Natural killer cell treated with Interleukin-12 subunit alpha and Interleukin-12 subunit beta and Interleukin-15 and Interleukin-18, amount 100 ng/mL, for 72 hours (primary cell): ENCODE measurements at regions not wholly inside any gene's neighbourhood (a gene's known extent, or its start where the extent isn't known, plus 50 kb on each side); places are given as distances from the start of the nearest gene placed in this dataset.

ENCODE experiments used
- ATAC-seq, 2 donors: fragments of 150-1000 bp; cut with Tn5 transposase in 1 of 2; sonication (Bioruptor Pico), chemical (Tn5 transposase) in 1 of 2; 2 replicates each; pipeline ENCODE4 v1.10.0; 2021
- DNase-seq: peaks from one replicate; pipeline ENCODE4 v3.0.0; 2022; ENCODE audit warnings: low spot score
- H3K27ac Mint-ChIP-seq, 2 donors: 1 replicate in 1 of 2; 2 replicates in 1 of 2; pipeline ENCODE4 v1.8.0; 2022; ENCODE audit warnings: mixed read lengths in 2 of 2, mild to moderate bottlenecking in 1 of 2, moderate library complexity in 1 of 2
- H3K27me3 Mint-ChIP-seq, 2 donors: 1 replicate in 1 of 2; 2 replicates in 1 of 2; pipeline ENCODE4 v1.8.0; 2022; ENCODE audit warnings: mixed read lengths in 2 of 2
- H3K36me3 Mint-ChIP-seq: one replicate; pipeline ENCODE4 v1.8.0; 2022; ENCODE audit warnings: mixed read lengths
- H3K4me1 Mint-ChIP-seq, 2 donors: 1 replicate in 1 of 2; 2 replicates in 1 of 2; pipeline ENCODE4 v1.8.0; 2022; ENCODE audit warnings: low read depth in 2 of 2, mixed read lengths in 2 of 2, mild to moderate bottlenecking in 1 of 2
- H3K4me3 Mint-ChIP-seq: one replicate; pipeline ENCODE4 v1.8.0; 2022; ENCODE audit warnings: mixed read lengths
- H3K9me3 Mint-ChIP-seq: 2 replicates; pipeline ENCODE4 v1.8.0; 2022; ENCODE audit warnings: mixed read lengths

GRCh38 chr1:34396042-34396441, 219.3 kb downstream of the C1orf94 start:
- ATAC-seq (no peak), DNase-seq (no peak)
- H3K36me3 Mint-ChIP-seq, result peaks cover 3% of the 10 kb centered on the region

GRCh38 chr1:34398241-34398915, 221.7 kb downstream of the C1orf94 start:
- Mint-ChIP-seq H3K9me3 (no peaks in the 10 kb centered on the region), H3K4me3 (no peak overlapping the region), H3K4me1 (no peaks in the 10 kb centered on the region), H3K27me3 (peaks cover 10 to 20% of the 10 kb centered on the region in 2 donors), H3K36me3 (no peaks in the 10 kb centered on the region), H3K27ac (no peak overlapping the region)
- ATAC-seq, result no peak
- no peak for DNase-seq

More at GRCh38 chr1:34396042-34396441, 219.3 kb downstream of the C1orf94 start:
- Mint-ChIP-seq H3K27ac (no peak overlapping the region), H3K4me3 (no peak overlapping the region), H3K4me1 (no peaks in the 10 kb centered on the region), H3K9me3 (no peaks in the 10 kb centered on the region), H3K27me3 (peaks cover 18 to 36% of the 10 kb centered on the region in 2 donors)

GRCh38 chr1:34398916-34399275, 222.2 kb downstream of the C1orf94 start:
- Mint-ChIP-seq H3K27me3 (peaks cover 10 to 22% of the 10 kb centered on the region in 2 donors), H3K4me3 (no peak overlapping the region)
- no peak for ATAC-seq

GRCh38 chr1:34400675-34401074, 224.0 kb downstream of the C1orf94 start:
- H3K4me3 Mint-ChIP-seq, result no peak overlapping the region
- ATAC-seq (no peak), DNase-seq (no peak)
- no peaks in the 10 kb centered on the region for H3K4me1 Mint-ChIP-seq
- H3K36me3 Mint-ChIP-seq, result no peaks in the 10 kb centered on the region
- peaks cover 14 to 27% of the 10 kb centered on the region in 2 donors for H3K27me3 Mint-ChIP-seq
- no peaks in the 10 kb centered on the region for H3K9me3 Mint-ChIP-seq
- no peak overlapping the region for H3K27ac Mint-ChIP-seq

More at GRCh38 chr1:34398916-34399275, 222.2 kb downstream of the C1orf94 start:
- Mint-ChIP-seq H3K36me3 (no peaks in the 10 kb centered on the region), H3K27ac (no peak overlapping the region), H3K4me1 (no peaks in the 10 kb centered on the region), H3K9me3 (no peaks in the 10 kb centered on the region)
- DNase-seq, result no peak

- Mint-ChIP-seq H3K36me3 (no peaks in the 10 kb centered on the region), H3K4me3 (no peak overlapping the region), H3K9me3 (no peaks in the 10 kb centered on the region), H3K4me1 (no peaks in the 10 kb centered on the region), H3K27ac (no peak overlapping the region), H3K27me3 (peaks cover 17% of the 10 kb centered on the region in 2 donors)
- DNase-seq (no peak), ATAC-seq (no peak)
Measured at GRCh38 chr1:34403156-34403555, 226.4 kb downstream of the C1orf94 start.

GRCh38 chr1:34404804-34405203, 228.1 kb downstream of the C1orf94 start:
- no peaks in the 10 kb centered on the region for H3K9me3 Mint-ChIP-seq
- H3K36me3 Mint-ChIP-seq, result no peaks in the 10 kb centered on the region
- H3K27me3 Mint-ChIP-seq, result peaks cover 17 to 26% of the 10 kb centered on the region in 2 donors
- DNase-seq (no peak), ATAC-seq (no peak)
- no peak overlapping the region for H3K27ac Mint-ChIP-seq
- no peaks in the 10 kb centered on the region for H3K4me1 Mint-ChIP-seq
- no peak overlapping the region for H3K4me3 Mint-ChIP-seq

GRCh38 chr1:34405266-34405959, 228.7 kb downstream of the C1orf94 start:
- peaks cover 15 to 21% of the 10 kb centered on the region in 2 donors for H3K27me3 Mint-ChIP-seq
- ATAC-seq (no peak), DNase-seq (no peak)
- H3K36me3 Mint-ChIP-seq, result no peaks in the 10 kb centered on the region
- no peaks in the 10 kb centered on the region for H3K4me1 Mint-ChIP-seq
- no peak overlapping the region for H3K4me3 Mint-ChIP-seq
- no peaks in the 10 kb centered on the region for H3K9me3 Mint-ChIP-seq
- H3K27ac Mint-ChIP-seq, result no peak overlapping the region

- H3K4me3 Mint-ChIP-seq, result no peak overlapping the region
- no peaks in the 10 kb centered on the region for H3K4me1 Mint-ChIP-seq
- H3K27ac Mint-ChIP-seq, result no peak overlapping the region
- H3K27me3 Mint-ChIP-seq, result peaks cover 13 to 18% of the 10 kb centered on the region in 2 donors
- H3K9me3 Mint-ChIP-seq, result no peaks in the 10 kb centered on the region
- ATAC-seq (no peak), DNase-seq (no peak)
- H3K36me3 Mint-ChIP-seq, result no peaks in the 10 kb centered on the region
Measured at GRCh38 chr1:34406377-34406776, 229.7 kb downstream of the C1orf94 start.

GRCh38 chr1:34406833-34407539, 230.3 kb downstream of the C1orf94 start:
- no peak overlapping the region for H3K4me3 Mint-ChIP-seq
- no peaks in the 10 kb centered on the region for H3K36me3 Mint-ChIP-seq
- no peaks in the 10 kb centered on the region for H3K9me3 Mint-ChIP-seq
- ATAC-seq (no peak), DNase-seq (no peak)
- peaks cover 13 to 18% of the 10 kb centered on the region in 2 donors for H3K27me3 Mint-ChIP-seq
- no peaks in the 10 kb centered on the region for H3K4me1 Mint-ChIP-seq
- H3K27ac Mint-ChIP-seq, result no peak overlapping the region

- no peaks in the 10 kb centered on the region for H3K4me1 Mint-ChIP-seq
- no peaks in the 10 kb centered on the region for H3K9me3 Mint-ChIP-seq
- no peaks in the 10 kb centered on the region for H3K36me3 Mint-ChIP-seq
- no peak overlapping the region for H3K4me3 Mint-ChIP-seq
- ATAC-seq (no peak), DNase-seq (no peak)
- H3K27me3 Mint-ChIP-seq, result peaks cover 13 to 18% of the 10 kb centered on the region in 2 donors
- H3K27ac Mint-ChIP-seq, result no peak overlapping the region
Measured at GRCh38 chr1:34408011-34408410, 231.3 kb downstream of the C1orf94 start.

- Mint-ChIP-seq H3K27me3 (peaks cover 11% of the 10 kb centered on the region in 2 donors), H3K27ac (no peak overlapping the region), H3K9me3 (no peaks in the 10 kb centered on the region), H3K4me1 (no peaks in the 10 kb centered on the region), H3K36me3 (no peaks in the 10 kb centered on the region), H3K4me3 (no peak overlapping the region)
- DNase-seq (no peak), ATAC-seq (no peak)
Measured at GRCh38 chr1:34409689-34410229, 233.1 kb downstream of the C1orf94 start.

GRCh38 chr1:34412598-34413370, 236.1 kb downstream of the C1orf94 start:
- H3K4me3 Mint-ChIP-seq, result no peak overlapping the region
- no peak for ATAC-seq
- H3K27me3 Mint-ChIP-seq, result peaks cover 18 to 29% of the 10 kb centered on the region in 2 donors
- no peak for DNase-seq
- H3K27ac Mint-ChIP-seq, result no peak overlapping the region
- no peaks in the 10 kb centered on the region for H3K4me1 Mint-ChIP-seq
- H3K36me3 Mint-ChIP-seq, result no peaks in the 10 kb centered on the region
- H3K9me3 Mint-ChIP-seq, result no peaks in the 10 kb centered on the region

GRCh38 chr1:34415140-34415539, 238.4 kb downstream of the C1orf94 start:
- Mint-ChIP-seq H3K27ac (no peak overlapping the region), H3K4me1 (no peaks in the 10 kb centered on the region), H3K27me3 (peaks cover 11 to 19% of the 10 kb centered on the region in 2 donors), H3K9me3 (no peaks in the 10 kb centered on the region), H3K4me3 (no peak overlapping the region), H3K36me3 (no peaks in the 10 kb centered on the region)
- DNase-seq, result no peak
- ATAC-seq, result no peak
